K562 (cell line): ENCODE measurements at regions not wholly inside any gene's neighbourhood (a gene's known extent, or its start where the extent isn't known, plus 50 kb on each side); places are given as distances from the start of the nearest gene placed in this dataset.

Source experiments
- ATAC-seq: fragments of 200-7000 bp; cut with Tn5 transposase; 3 replicates; pipeline ENCODE4 v1.9.1; 2020; ENCODE audit warnings: moderate library complexity
- BruUV-seq: library from RNA; stranded (reverse); fragments of 400-500 nt; replicated peaks from 2 replicates; lab custom pipeline; 2021; lab: Mats Ljungman, UMichigan
- CTCF ChIA-PET: fragments of 300-600 bp; formaldehyde crosslinking; extraction: SDS; loops from one replicate; lab custom pipeline; 2021; ENCODE audit warnings: low intra/inter-chr PET ratio; lab: Yijun Ruan, JAX
- POLR2A ChIA-PET: fragments of 300-600, 350-650 bp; sonication (Branson Sonifier 250); formaldehyde crosslinking; extraction: SDS; loops from one replicate; lab custom pipeline; 2021; ENCODE audit warnings: antibody characterized with exemption, inconsistent platforms; lab: Yijun Ruan, JAX
- DNase-seq, 4 experiments: peaks; one replicate each; pipeline versions ENCODE4 v3.0.0 to v3.0.0-alpha.2; 2011 to 2018; ENCODE audit warnings: low spot score in 3 of 4, mixed read lengths in 3 of 4; ENCODE audit errors: extremely low read depth in 1 of 4
- FAIRE-seq: peaks from 2 replicates; lab custom pipeline; 2011; peaks lifted over from hg19 to GRCh38; lab: Jason Lieb, UNC
- H2AFZ ChIP-seq: 2 replicates; pipeline ENCODE4 v1.6.0; 2011; ENCODE audit warnings: low read depth, low read length, control low read depth, inconsistent platforms
- H3K27ac ChIP-seq: fragments of 200-600 bp; 3 replicates; pipeline ENCODE4 v1.8.0; 2011; ENCODE audit warnings: low read depth, mild to moderate bottlenecking, control low read depth, inconsistent platforms, low read length, moderate library complexity, mixed read lengths; ENCODE audit errors: extremely low read depth
- H3K27me3 ChIP-seq, 2 experiments: fragments of 300-600 bp in 1 of 2; 2 replicates in 1 of 2; 3 replicates in 1 of 2; pipeline versions ENCODE4 v1.6.0 to v1.8.0; 2011; ENCODE audit warnings: inconsistent platforms in 2 of 2, low read length in 2 of 2, mild to moderate bottlenecking in 1 of 2, mixed read lengths in 1 of 2, moderate library complexity in 1 of 2; ENCODE audit not compliant: control insufficient read depth in 2 of 2, insufficient read depth in 2 of 2
- H3K36me3 ChIP-seq: fragments of 300-600 bp; 3 replicates; pipeline ENCODE4 v1.8.0; 2011; ENCODE audit warnings: mild to moderate bottlenecking, low read length, inconsistent platforms; ENCODE audit not compliant: control insufficient read depth, insufficient read depth
- H3K4me1 ChIP-seq, 2 experiments: fragments of 200-600 bp in 1 of 2; replicated peaks in 1 of 2; 2 replicates in 1 of 2; 3 replicates in 1 of 2; pipeline versions ENCODE4 v1.5.1 to v1.8.0; 2011; ENCODE audit warnings: inconsistent platforms in 2 of 2, low read length in 2 of 2, mild to moderate bottlenecking in 1 of 2, mixed read lengths in 1 of 2, moderate library complexity in 1 of 2; ENCODE audit not compliant: control insufficient read depth in 2 of 2, insufficient read depth in 2 of 2
- H3K4me2 ChIP-seq: 2 replicates; pipeline ENCODE4 v1.6.1; 2011; ENCODE audit warnings: low read length, control low read depth, inconsistent platforms, mixed read lengths; ENCODE audit not compliant: insufficient read depth
- H3K4me3 ChIP-seq: fragments of 200-600 bp; sonication (generic), shearing (Covaris generic); 2 replicates; pipeline ENCODE4 v1.5.1; 2016; ENCODE audit warnings: control low read depth, inconsistent platforms
- H3K79me2 ChIP-seq: fragments of 200-600 bp; 3 replicates; pipeline ENCODE4 v1.8.0; 2011; ENCODE audit warnings: low read length, inconsistent platforms; ENCODE audit not compliant: control insufficient read depth, insufficient read depth
- H3K9ac ChIP-seq, 2 experiments: 2 replicates each; pipeline versions ENCODE4 v1.6.0 to v1.6.1; 2011; ENCODE audit warnings: low read depth in 2 of 2, low read length in 2 of 2, control low read depth in 1 of 2, inconsistent platforms in 1 of 2, mild to moderate bottlenecking in 1 of 2, mixed read lengths in 1 of 2; ENCODE audit not compliant: insufficient read depth in 1 of 2
- H3K9me1 ChIP-seq: one replicate; pipeline ENCODE4 v1.6.0; 2011; ENCODE audit warnings: inconsistent platforms, mild to moderate bottlenecking, low read length, moderate library complexity; ENCODE audit not compliant: control insufficient read depth, insufficient read depth
- H3K9me3 ChIP-seq: replicated peaks from 2 replicates; pipeline ENCODE4 v1.5.1; 2011; ENCODE audit warnings: low read depth, low read length, inconsistent platforms; ENCODE audit not compliant: control insufficient read depth, insufficient read depth
- H4K20me1 ChIP-seq: replicated peaks from 2 replicates; pipeline ENCODE4 v1.6.1; 2011; ENCODE audit warnings: low read length, inconsistent platforms, mixed read lengths; ENCODE audit not compliant: control insufficient read depth, insufficient read depth
- GATA2 ChIP-seq: sonication (generic); formaldehyde crosslinking; IDR thresholded peaks from 2 replicates; pipeline ENCODE4 v1.4.0; 2020; ENCODE audit warnings: mild to moderate bottlenecking, missing genetic modification reagents
- HNRNPLL ChIP-seq: fragments of 200-400 bp; formaldehyde crosslinking; IDR thresholded peaks from 2 replicates; pipeline ENCODE4 v1.6.1; 2017; ENCODE audit warnings: low read length, low read depth, mild to moderate bottlenecking; ENCODE audit not compliant: poor library complexity, severe bottlenecking
- ILF3 ChIP-seq: fragments of 450-650 bp; IDR thresholded peaks from 2 replicates; pipeline ENCODE4 v1.6.1; 2018; ENCODE audit warnings: antibody characterized with exemption, mild to moderate bottlenecking, moderate library complexity, borderline replicate concordance
- KLF13 ChIP-seq: fragments of 450-650 bp; IDR thresholded peaks from 2 replicates; pipeline ENCODE4 v1.6.1; 2016; ENCODE audit warnings: missing genetic modification characterization, low read depth, mild to moderate bottlenecking, missing compliant biosample characterization, moderate library complexity, borderline replicate concordance
- L3MBTL2 ChIP-seq: fragments of 450-650 bp; IDR thresholded peaks from 2 replicates; pipeline ENCODE4 v1.6.1; 2016; ENCODE audit warnings: mild to moderate bottlenecking, moderate library complexity
- MEF2D ChIP-seq: conservative IDR thresholded peaks from 2 replicates; pipeline ENCODE4 v1.6.1; 2016; ENCODE audit warnings: low read depth, missing genetic modification characterization, missing compliant biosample characterization
- RCOR1 ChIP-seq, 2 experiments: IDR thresholded peaks; 2 replicates each; pipeline ENCODE4 v1.6.1; 2012; ENCODE audit warnings: low read depth in 2 of 2, low read length in 2 of 2, borderline replicate concordance in 1 of 2, improper control_type of control experiment in 1 of 2
- TAF15 ChIP-seq: fragments of 200-400 bp; formaldehyde crosslinking; IDR thresholded peaks from 2 replicates; pipeline ENCODE4 v1.6.1; 2017; ENCODE audit warnings: mild to moderate bottlenecking, low read depth, low read length, moderate library complexity
- ZNF253 ChIP-seq: fragments of 250-450 bp; sonication (Bioruptor Pico); conservative IDR thresholded peaks from 2 replicates; pipeline ENCODE4 v1.6.1; 2021; ENCODE audit warnings: mild to moderate bottlenecking
- ZNF311 ChIP-seq: fragments of 250-450 bp; sonication (Bioruptor Pico); IDR thresholded peaks from 2 replicates; pipeline ENCODE4 v1.4.0; 2020; ENCODE audit warnings: mild to moderate bottlenecking, moderate library complexity
- ZNF644 ChIP-seq: fragments of 200-800 bp; sonication (Bioruptor generic); IDR thresholded peaks from 2 replicates; pipeline ENCODE4 v1.6.1; 2016; ENCODE audit warnings: low read depth, missing genetic modification characterization, missing compliant biosample characterization
- ZNF785 ChIP-seq: fragments of 250-450 bp; sonication (Bioruptor Pico); IDR thresholded peaks from 2 replicates; pipeline ENCODE4 v1.4.0; 2020; ENCODE audit warnings: mild to moderate bottlenecking
- WGBS: fragments of 100-300 bp; shearing (Covaris generic); methylation state at CpG from one replicate; pipeline ENCODE4 v1.1.6; 2016; ENCODE audit warnings: low coverage, mixed read lengths; ENCODE audit not compliant: insufficient coverage; ENCODE audit errors: missing lambda C conversion rate; 5-methylcytosine and 5-hydroxymethylcytosine counted together
- in situ Hi-C: fragments of 300-500 bp; cut with MboI; formaldehyde crosslinking; loops from 4 replicates; pipeline ENCODE4 v1.15.0; 2018; ENCODE audit warnings: inconsistent platforms, mixed read lengths
- intact Hi-C: fragments of 100-400 bp; cut with micrococcal nuclease; formaldehyde crosslinking; loops from 2 replicates; pipeline ENCODE4 v1.14.2; 2022
- TF ChIP-seq, protein P1 (sequence below): fragments of 250-450 bp; sonication (Bioruptor Pico); IDR thresholded peaks from 2 replicates; pipeline ENCODE4 v1.5.0; 2020; ENCODE audit warnings: mild to moderate bottlenecking, borderline replicate concordance
- TF ChIP-seq, protein P2 (sequence below): fragments of 200-800 bp; sonication (Bioruptor generic); IDR thresholded peaks from 2 replicates; pipeline ENCODE4 v1.6.1; 2017; ENCODE audit warnings: missing genetic modification characterization, missing compliant biosample characterization

DNA sequence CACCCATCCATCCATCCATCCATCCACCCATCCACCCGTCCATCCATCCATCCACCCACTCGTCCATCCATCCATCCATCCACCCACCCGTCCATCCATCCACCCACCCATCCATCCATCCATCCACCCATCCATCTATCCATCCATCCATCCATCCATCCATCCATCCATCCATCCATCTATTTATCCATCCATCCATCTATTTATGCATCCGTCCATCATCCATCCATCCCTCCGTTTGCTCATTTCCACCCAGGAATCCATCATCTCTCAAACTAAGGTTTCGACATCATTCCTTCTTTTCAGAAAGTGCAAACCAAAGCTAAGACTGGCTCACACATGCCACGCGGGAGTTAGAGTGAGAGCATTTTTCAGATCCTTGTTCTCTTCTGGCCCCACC is 52.8 kb upstream of the POFUT2 start:
- 10% methylated on average over 6 of the region's 8 CpGs for WGBS
- ATAC-seq (no peak), DNase-seq (no peak), FAIRE-seq (no peak)
- Histone ChIP-seq H2AFZ (no peak overlapping the region), H3K4me2 (no peak overlapping the region), H3K9me3 (no peaks in the 10 kb centered on the region), H3K27me3 (peaks cover 42 to 82% of the 10 kb centered on the region in 2 experiments), H3K79me2 (no peaks in the 10 kb centered on the region), H3K9ac (no peak overlapping the region), H3K9me1 (no peaks in the 10 kb centered on the region), H3K27ac (no peak overlapping the region), H3K36me3 (no peaks in the 10 kb centered on the region), H4K20me1 (no peaks in the 10 kb centered on the region; the same call in 1 of the 2 replicates), H3K4me3 (no peak overlapping the region), H3K4me1 (peaks cover 0 to 16% of the 10 kb centered on the region in 2 experiments; a peak in 1 of 5 replicates)
- intact Hi-C loops, result no loop called here
- ChIA-PET CTCF (no interaction called here), POLR2A (interaction anchor here (0.8 to 1.5 kb wide), 3 partner anchors 15 to 21 kb away, joined by 4 to 6 read pairs (median 5); no protein-coding TSS in a partner anchor)
- BruUV-seq, result no TSS peak
- TF ChIP-seq ILF3 (no peak), ZNF311 (CRISPR knock-in tag) (no peak), GATA2 (no peak)
- in situ Hi-C loops, result no loop called here

DNA sequence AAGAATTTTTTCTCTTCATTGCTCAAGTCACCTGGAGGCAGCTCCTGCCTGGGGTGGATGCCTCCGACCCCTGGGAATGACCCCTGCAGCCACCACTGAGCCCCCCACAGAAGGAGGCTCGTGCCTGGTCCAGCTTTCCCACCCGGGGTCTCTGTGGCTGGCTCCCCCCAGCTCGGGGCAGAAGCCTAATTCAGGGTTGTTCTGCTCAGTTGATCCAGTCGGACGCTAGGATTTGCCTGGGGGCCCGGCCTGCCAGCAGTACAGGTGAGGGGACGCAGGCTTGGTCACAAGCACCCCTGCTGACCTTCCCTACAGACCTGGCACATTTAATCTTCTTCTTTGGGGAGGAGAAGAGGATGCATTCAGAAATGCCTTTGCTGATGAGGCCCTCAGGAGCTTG is 53.6 kb upstream of the POFUT2 start:
- Histone ChIP-seq H3K79me2 (no peaks in the 10 kb centered on the region), H3K4me1 (peaks cover 0 to 11% of the 10 kb centered on the region in 2 experiments; a peak in 1 of 5 replicates), H3K9ac (no peak overlapping the region), H3K9me1 (no peaks in the 10 kb centered on the region), H3K4me3 (no peak overlapping the region), H3K27ac (no peak overlapping the region), H3K27me3 (peaks cover 40 to 77% of the 10 kb centered on the region in 2 experiments), H3K36me3 (no peaks in the 10 kb centered on the region), H2AFZ (no peak overlapping the region), H4K20me1 (no peaks in the 10 kb centered on the region; the same call in 1 of the 2 replicates), H3K4me2 (no peak overlapping the region), H3K9me3 (no peaks in the 10 kb centered on the region)
- 4% methylated on average over 8 of the region's 8 CpGs for WGBS
- in situ Hi-C loops (no loop called here), intact Hi-C loops (no loop called here)
- no TSS peak for BruUV-seq
- ATAC-seq (no peak), DNase-seq (no peak), FAIRE-seq (no peak)
- CTCF ChIA-PET, result no interaction called here
- POLR2A ChIA-PET, result interaction anchor here (0.7 kb wide), 1 partner anchor 9 kb away, joined by 3 read pairs; no protein-coding TSS in a partner anchor
- TF ChIP-seq ZNF253 (no peak), MEF2D (tag) (no peak), L3MBTL2 (no peak), HNRNPLL (no peak), TAF15 (no peak), ZNF644 (tag) (no peak), RCOR1 (IDR thresholded peaks at IDR 0.05; ENCODE audit: borderline replicate concordance in 1 of 2, low read depth in 2 of 2, low read length in 2 of 2) (no peak), ZNF785 (CRISPR knock-in tag) (no peak), KLF13 (tag) (no peak)
- TF ChIP-seq, protein P1, sequence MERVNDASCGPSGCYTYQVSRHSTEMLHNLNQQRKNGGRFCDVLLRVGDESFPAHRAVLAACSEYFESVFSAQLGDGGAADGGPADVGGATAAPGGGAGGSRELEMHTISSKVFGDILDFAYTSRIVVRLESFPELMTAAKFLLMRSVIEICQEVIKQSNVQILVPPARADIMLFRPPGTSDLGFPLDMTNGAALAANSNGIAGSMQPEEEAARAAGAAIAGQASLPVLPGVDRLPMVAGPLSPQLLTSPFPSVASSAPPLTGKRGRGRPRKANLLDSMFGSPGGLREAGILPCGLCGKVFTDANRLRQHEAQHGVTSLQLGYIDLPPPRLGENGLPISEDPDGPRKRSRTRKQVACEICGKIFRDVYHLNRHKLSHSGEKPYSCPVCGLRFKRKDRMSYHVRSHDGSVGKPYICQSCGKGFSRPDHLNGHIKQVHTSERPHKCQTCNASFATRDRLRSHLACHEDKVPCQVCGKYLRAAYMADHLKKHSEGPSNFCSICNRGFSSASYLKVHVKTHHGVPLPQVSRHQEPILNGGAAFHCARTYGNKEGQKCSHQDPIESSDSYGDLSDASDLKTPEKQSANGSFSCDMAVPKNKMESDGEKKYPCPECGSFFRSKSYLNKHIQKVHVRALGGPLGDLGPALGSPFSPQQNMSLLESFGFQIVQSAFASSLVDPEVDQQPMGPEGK, result no peak
- TF ChIP-seq, protein P2, sequence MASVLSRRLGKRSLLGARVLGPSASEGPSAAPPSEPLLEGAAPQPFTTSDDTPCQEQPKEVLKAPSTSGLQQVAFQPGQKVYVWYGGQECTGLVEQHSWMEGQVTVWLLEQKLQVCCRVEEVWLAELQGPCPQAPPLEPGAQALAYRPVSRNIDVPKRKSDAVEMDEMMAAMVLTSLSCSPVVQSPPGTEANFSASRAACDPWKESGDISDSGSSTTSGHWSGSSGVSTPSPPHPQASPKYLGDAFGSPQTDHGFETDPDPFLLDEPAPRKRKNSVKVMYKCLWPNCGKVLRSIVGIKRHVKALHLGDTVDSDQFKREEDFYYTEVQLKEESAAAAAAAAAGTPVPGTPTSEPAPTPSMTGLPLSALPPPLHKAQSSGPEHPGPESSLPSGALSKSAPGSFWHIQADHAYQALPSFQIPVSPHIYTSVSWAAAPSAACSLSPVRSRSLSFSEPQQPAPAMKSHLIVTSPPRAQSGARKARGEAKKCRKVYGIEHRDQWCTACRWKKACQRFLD (CRISPR knock-in tag), result no peak
